Panc1 (cell line): ENCODE measurements at regions not wholly inside any gene's neighbourhood (a gene's known extent, or its start where the extent isn't known, plus 50 kb on each side); places are given as distances from the start of the nearest gene placed in this dataset.

Experiments used
- TCF7L2 ChIP-seq: IDR thresholded peaks from 2 replicates; pipeline ENCODE4 v1.6.1; 2011; ENCODE audit warnings: mild to moderate bottlenecking, low read depth, low read length, inconsistent platforms
- TF ChIP-seq, protein P1 (sequence below): fragments of 450-650 bp; IDR thresholded peaks from 2 replicates; pipeline ENCODE4 v1.5.1; 2017; ENCODE audit warnings: mild to moderate bottlenecking

DNA sequence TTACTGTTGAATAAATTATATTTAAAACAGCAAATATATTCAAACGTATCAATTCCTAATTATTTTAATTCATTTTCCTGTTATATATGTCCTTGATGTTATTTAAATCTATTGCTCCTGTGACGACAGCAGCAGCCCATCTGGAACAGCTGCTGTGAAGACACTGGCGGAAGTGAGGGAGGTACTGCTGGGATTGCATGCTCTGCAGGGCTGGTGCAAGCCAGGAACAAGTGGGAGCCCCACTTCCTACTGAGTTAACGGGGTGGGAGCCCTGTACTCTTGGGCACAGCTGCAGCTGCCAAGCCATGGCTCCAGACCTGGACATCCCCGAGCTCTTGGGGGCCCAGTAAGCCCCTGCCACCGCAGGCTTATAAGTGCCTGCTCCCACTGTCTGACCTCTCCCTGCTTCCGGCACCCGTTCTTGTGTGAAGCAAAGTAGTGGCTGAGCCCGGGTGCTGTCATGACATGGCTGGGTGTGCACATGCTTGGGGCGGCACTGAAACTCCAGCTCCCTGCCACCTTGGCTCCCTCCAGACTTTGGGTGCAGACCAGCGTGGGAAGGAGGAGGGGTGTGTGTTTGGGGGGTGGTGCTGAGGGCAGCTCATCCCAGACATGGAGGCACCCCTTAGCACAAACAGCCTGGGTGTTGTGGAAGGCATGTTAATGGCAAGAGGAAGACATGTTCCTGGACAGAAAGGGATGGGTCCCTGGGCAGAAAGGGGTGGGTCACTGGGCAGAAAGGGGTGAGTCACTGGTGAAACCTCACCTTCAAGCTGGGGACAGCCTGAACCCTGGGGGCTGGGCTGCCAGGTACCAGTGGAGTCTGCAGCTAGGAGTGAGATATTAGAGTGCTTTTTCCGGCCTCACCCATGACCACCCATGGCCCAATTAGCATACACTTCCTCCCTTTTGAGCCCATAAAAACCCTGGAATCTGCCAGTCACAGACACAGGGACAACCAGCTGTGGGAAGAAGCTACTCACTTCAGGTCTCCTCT, 1981.3 kb upstream of the IGFBP7 start:
- TF ChIP-seq, protein P1, sequence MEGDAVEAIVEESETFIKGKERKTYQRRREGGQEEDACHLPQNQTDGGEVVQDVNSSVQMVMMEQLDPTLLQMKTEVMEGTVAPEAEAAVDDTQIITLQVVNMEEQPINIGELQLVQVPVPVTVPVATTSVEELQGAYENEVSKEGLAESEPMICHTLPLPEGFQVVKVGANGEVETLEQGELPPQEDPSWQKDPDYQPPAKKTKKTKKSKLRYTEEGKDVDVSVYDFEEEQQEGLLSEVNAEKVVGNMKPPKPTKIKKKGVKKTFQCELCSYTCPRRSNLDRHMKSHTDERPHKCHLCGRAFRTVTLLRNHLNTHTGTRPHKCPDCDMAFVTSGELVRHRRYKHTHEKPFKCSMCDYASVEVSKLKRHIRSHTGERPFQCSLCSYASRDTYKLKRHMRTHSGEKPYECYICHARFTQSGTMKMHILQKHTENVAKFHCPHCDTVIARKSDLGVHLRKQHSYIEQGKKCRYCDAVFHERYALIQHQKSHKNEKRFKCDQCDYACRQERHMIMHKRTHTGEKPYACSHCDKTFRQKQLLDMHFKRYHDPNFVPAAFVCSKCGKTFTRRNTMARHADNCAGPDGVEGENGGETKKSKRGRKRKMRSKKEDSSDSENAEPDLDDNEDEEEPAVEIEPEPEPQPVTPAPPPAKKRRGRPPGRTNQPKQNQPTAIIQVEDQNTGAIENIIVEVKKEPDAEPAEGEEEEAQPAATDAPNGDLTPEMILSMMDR, result no peak
- no peak for TF ChIP-seq TCF7L2
